HCT116 (cell line): ENCODE measurements at regions not wholly inside any gene's neighbourhood (a gene's known extent, or its start where the extent isn't known, plus 50 kb on each side); places are given as distances from the start of the nearest gene placed in this dataset.

Experiments
- ATAC-seq: fragments of 200-7000 bp; cut with Tn5 transposase; 2 replicates; pipeline ENCODE4 v1.9.1; 2020; ENCODE audit warnings: mild to moderate bottlenecking, moderate library complexity
- BruUV-seq: library from RNA; stranded (reverse); fragments of 400-500 nt; replicated peaks from 2 replicates; lab custom pipeline; 2021; lab: Mats Ljungman, UMichigan
- CTCF ChIA-PET: fragments of 300-600 bp; sonication (Branson Sonifier 250); formaldehyde crosslinking; loops from one replicate; lab custom pipeline; 2021; ENCODE audit warnings: antibody characterized with exemption; lab: Charles Lee
- POLR2A ChIA-PET: fragments of 300-600, 350-600 bp; sonication (Branson Sonifier 250); formaldehyde crosslinking; loops from one replicate; lab custom pipeline; 2021; ENCODE audit warnings: antibody characterized with exemption; lab: Charles Lee
- RAD21 ChIA-PET, 2 experiments: fragments of 300-600 bp; sonication (Branson Sonifier 250); formaldehyde crosslinking; loops; one replicate each; lab custom pipeline; 2023; ENCODE audit warnings: low total read pairs in 2 of 2; ENCODE audit not compliant: uncharacterized antibody in 2 of 2, unreplicated experiment in 2 of 2, low non-redundant PET in 1 of 2; lab: Charles Lee
- DNase-seq: peaks from one replicate; pipeline ENCODE4 v3.0.0-alpha.2; 2010; ENCODE audit warnings: low read depth, low spot score
- H2AFZ ChIP-seq: fragments of 200-600 bp; shearing (Covaris generic), sonication (generic); 2 replicates; pipeline ENCODE4 v1.6.1; 2017; ENCODE audit warnings: low read depth, mixed run types, mixed read lengths, antibody characterized with exemption, low read length; ENCODE audit not compliant: poor library complexity, severe bottlenecking
- H3K27ac ChIP-seq: 2 replicates; pipeline ENCODE4 v1.5.1; 2012; ENCODE audit warnings: low read depth, low read length
- H3K27me3 ChIP-seq: fragments of 200-600 bp; sonication (generic); 2 replicates; pipeline ENCODE4 v1.6.1; 2016; ENCODE audit warnings: mixed run types, low read length, mixed read lengths; ENCODE audit not compliant: insufficient read depth
- H3K36me3 ChIP-seq, 2 experiments: fragments of 200-500 bp in 1 of 2; fragments of 200-600 bp in 1 of 2; sonication (Bioruptor generic) in 1 of 2; sonication (generic) in 1 of 2; 2 replicates each; pipeline versions ENCODE4 v1.5.1 to v1.6.1; 2014 to 2016; ENCODE audit warnings: low read length in 2 of 2, inconsistent platforms in 1 of 2, mixed read lengths in 1 of 2, mixed run types in 1 of 2; ENCODE audit not compliant: insufficient read depth in 2 of 2, control insufficient read depth in 1 of 2
- H3K4me1 ChIP-seq, 2 experiments: fragments of 200-600 bp in 1 of 2; sonication (generic) in 1 of 2; 2 replicates each; pipeline versions ENCODE4 v1.5.1 to v1.6.1; 2012 to 2017; ENCODE audit warnings: low read length in 2 of 2, inconsistent platforms in 1 of 2, mild to moderate bottlenecking in 1 of 2, mixed read lengths in 1 of 2, mixed run types in 1 of 2, moderate library complexity in 1 of 2; ENCODE audit not compliant: insufficient read depth in 2 of 2, control insufficient read depth in 1 of 2
- H3K4me2 ChIP-seq: fragments of 200-600 bp; sonication (generic); 2 replicates; pipeline ENCODE4 v1.6.1; 2017; ENCODE audit warnings: mixed run types, low read length, mixed read lengths
- H3K4me3 ChIP-seq, 2 experiments: fragments of 200-600 bp in 1 of 2; sonication (generic) in 1 of 2; replicated peaks in 1 of 2; 2 replicates each; pipeline ENCODE4 v1.5.1; 2011 to 2016; ENCODE audit warnings: low read length in 2 of 2, control low read depth in 1 of 2, low read depth in 1 of 2, mild to moderate bottlenecking in 1 of 2, mixed read lengths in 1 of 2, mixed run types in 1 of 2
- H3K79me2 ChIP-seq: fragments of 200-600 bp; sonication (generic); 2 replicates; pipeline ENCODE4 v1.6.1; 2017; ENCODE audit warnings: mild to moderate bottlenecking, mixed run types, low read length, moderate library complexity, mixed read lengths; ENCODE audit not compliant: insufficient read depth
- H3K9ac ChIP-seq: fragments of 200-600 bp; sonication (generic); 2 replicates; pipeline ENCODE4 v1.6.1; 2016; ENCODE audit warnings: low read length, mixed read lengths
- H3K9me2 ChIP-seq: fragments of 200-600 bp; sonication (generic), shearing (Covaris generic); 2 replicates; pipeline ENCODE4 v1.6.1; 2017; ENCODE audit warnings: mixed run types, mild to moderate bottlenecking, moderate library complexity; ENCODE audit not compliant: insufficient read depth
- H3K9me3 ChIP-seq, 2 experiments: fragments of 200-500 bp in 1 of 2; fragments of 200-600 bp in 1 of 2; sonication (Bioruptor generic) in 1 of 2; sonication (generic) in 1 of 2; 2 replicates each; pipeline ENCODE4 v1.6.1; 2014 to 2017; ENCODE audit warnings: low read length in 2 of 2, mixed read lengths in 2 of 2, inconsistent platforms in 1 of 2, low read depth in 1 of 2, mild to moderate bottlenecking in 1 of 2, mixed run types in 1 of 2, moderate library complexity in 1 of 2; ENCODE audit not compliant: control insufficient read depth in 1 of 2, insufficient read depth in 1 of 2
- H4K20me1 ChIP-seq: fragments of 200-600 bp; sonication (generic), shearing (Covaris generic); 2 replicates; pipeline ENCODE4 v1.6.1; 2017; ENCODE audit warnings: mixed run types, mild to moderate bottlenecking, moderate library complexity; ENCODE audit not compliant: insufficient read depth
- CBX3 ChIP-seq: IDR thresholded peaks from 2 replicates; pipeline ENCODE4 v1.6.1; 2012; ENCODE audit warnings: low read depth
- CEBPB ChIP-seq: IDR thresholded peaks from 2 replicates; pipeline ENCODE4 v1.6.1; 2012; ENCODE audit warnings: low read depth
- EGR1 ChIP-seq: IDR thresholded peaks from 2 replicates; pipeline ENCODE4 v1.6.1; 2012; ENCODE audit warnings: low read depth
- ELF1 ChIP-seq: IDR thresholded peaks from 2 replicates; pipeline ENCODE4 v1.6.1; 2012; ENCODE audit warnings: low read depth, borderline replicate concordance
- EZH2 ChIP-seq: fragments of 200-600 bp; sonication (generic); IDR thresholded peaks from 2 replicates; pipeline ENCODE4 v1.6.1; 2017; ENCODE audit warnings: antibody characterized with exemption, mixed run types
- EZH2phosphoT487 ChIP-seq: fragments of 200-600 bp; IDR thresholded peaks from 2 replicates; pipeline ENCODE4 v1.6.1; 2018; ENCODE audit warnings: antibody characterized with exemption, borderline replicate concordance
- FOSL1 ChIP-seq: IDR thresholded peaks from 2 replicates; pipeline ENCODE4 v1.6.1; 2012; ENCODE audit warnings: low read depth
- POLR2A ChIP-seq: IDR thresholded peaks from 2 replicates; pipeline ENCODE4 v1.7.0; 2011; ENCODE audit warnings: borderline replicate concordance; ENCODE audit not compliant: insufficient read depth, insufficient read length; ENCODE audit errors: extremely low read depth
- POLR2AphosphoS5 ChIP-seq: IDR thresholded peaks from 2 replicates; pipeline ENCODE4 v1.6.1; 2011; ENCODE audit warnings: mild to moderate bottlenecking, low read depth, low read length, moderate library complexity
- RAD21 ChIP-seq: IDR thresholded peaks from 2 replicates; pipeline ENCODE4 v1.6.1; 2012; ENCODE audit warnings: low read depth, mild to moderate bottlenecking
- SIN3A ChIP-seq: IDR thresholded peaks from 2 replicates; pipeline ENCODE4 v1.6.1; 2012; ENCODE audit warnings: low read depth
- SP1 ChIP-seq: IDR thresholded peaks from 2 replicates; pipeline ENCODE4 v1.6.1; 2012; ENCODE audit warnings: low read depth
- SRF ChIP-seq: IDR thresholded peaks from 2 replicates; pipeline ENCODE4 v1.6.1; 2012; ENCODE audit warnings: low read depth
- TCF7L2 ChIP-seq: IDR thresholded peaks from 2 replicates; pipeline ENCODE4 v1.7.0; 2011; ENCODE audit warnings: borderline replicate concordance, inconsistent platforms; ENCODE audit not compliant: insufficient read depth, insufficient read length; ENCODE audit errors: extremely low read depth
- YY1 ChIP-seq: IDR thresholded peaks from 2 replicates; pipeline ENCODE4 v1.6.1; 2011; ENCODE audit warnings: low read length, low read depth, moderate library complexity, mild to moderate bottlenecking; ENCODE audit not compliant: insufficient replicate concordance; ENCODE audit errors: extremely low read depth
- ZNF274 ChIP-seq: fragments of 200-500 bp; sonication (Bioruptor generic); IDR thresholded peaks from 2 replicates; pipeline ENCODE4 v1.6.1; 2014; ENCODE audit warnings: mild to moderate bottlenecking, low read depth, low read length, inconsistent platforms
- intact Hi-C: fragments of 100-400 bp; cut with micrococcal nuclease; formaldehyde crosslinking; loops from 2 replicates; pipeline ENCODE4 v1.10.0; 2022
- TF ChIP-seq, protein P1 (sequence below): IDR thresholded peaks from 2 replicates; pipeline ENCODE4 v1.6.1; 2012
- TF ChIP-seq, protein P2 (sequence below): IDR thresholded peaks from 2 replicates; pipeline ENCODE4 v1.6.1; 2012; ENCODE audit warnings: low read depth
- TF ChIP-seq, protein P3 (sequence below): IDR thresholded peaks from 2 replicates; pipeline ENCODE4 v1.6.1; 2012
- TF ChIP-seq, protein P4 (sequence below), 3 experiments: fragments of 200-600 bp in 1 of 3; sonication (generic) in 1 of 3; IDR thresholded peaks in 2 of 3; conservative IDR thresholded peaks in 1 of 3; 2 replicates each; pipeline ENCODE4 v1.5.1; 2012 to 2017; ENCODE audit warnings: low read depth in 2 of 3, low read length in 2 of 3, antibody characterized with exemption in 1 of 3, borderline replicate concordance in 1 of 3, control low read depth in 1 of 3, mild to moderate bottlenecking in 1 of 3, mixed read lengths in 1 of 3, mixed run types in 1 of 3, moderate library complexity in 1 of 3; ENCODE audit not compliant: insufficient read depth in 1 of 3

DNA sequence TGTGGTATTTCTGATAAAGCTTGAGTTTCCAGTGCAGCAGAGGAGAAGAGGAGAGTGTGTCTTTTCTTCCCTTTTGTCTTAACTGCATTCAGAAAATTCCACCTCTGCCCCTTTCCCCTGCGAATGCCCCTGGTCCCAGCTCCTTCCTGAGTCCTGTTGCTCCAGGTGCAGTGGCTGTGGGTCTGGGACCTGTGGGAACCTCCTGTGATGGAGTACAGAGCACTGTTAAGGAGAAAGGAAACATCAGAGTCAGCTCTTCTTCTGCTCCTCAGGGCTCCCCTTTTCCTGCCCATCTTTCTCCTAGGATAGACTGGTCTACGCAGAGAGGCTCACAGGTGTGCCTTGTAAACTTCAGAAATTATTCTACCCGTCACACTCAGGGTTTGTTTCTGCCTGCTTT, 165.8 kb upstream of the ROPN1 start:
- peaks cover 77% of the 10 kb centered on the region for H3K27me3 ChIP-seq
- no peaks in the 10 kb centered on the region for H3K9me3 ChIP-seq
- no peaks in the 10 kb centered on the region for H3K4me1 ChIP-seq
- DNase-seq = no peak
- H3K9me2 ChIP-seq = no peaks in the 10 kb centered on the region
- H3K36me3 ChIP-seq = no peaks in the 10 kb centered on the region
- BruUV-seq = no TSS peak
- ChIA-PET RAD21 (no interaction called here), POLR2A (no interaction called here), CTCF (no interaction called here)
- H3K27ac ChIP-seq = no peak overlapping the region
- H2AFZ ChIP-seq = no peak overlapping the region
- H4K20me1 ChIP-seq = no peaks in the 10 kb centered on the region
- TF ChIP-seq FOSL1 (no peak), EZH2 (no peak), YY1 (no peak), SRF (no peak), CBX3 (no peak), CEBPB (no peak), POLR2AphosphoS5 (no peak), ELF1 (no peak), RAD21 (no peak), SP1 (no peak), TCF7L2 (no peak), ZNF274 (no peak), SIN3A (no peak), POLR2A (no peak), EZH2phosphoT487 (no peak), EGR1 (no peak)
- TF ChIP-seq, protein P1, sequence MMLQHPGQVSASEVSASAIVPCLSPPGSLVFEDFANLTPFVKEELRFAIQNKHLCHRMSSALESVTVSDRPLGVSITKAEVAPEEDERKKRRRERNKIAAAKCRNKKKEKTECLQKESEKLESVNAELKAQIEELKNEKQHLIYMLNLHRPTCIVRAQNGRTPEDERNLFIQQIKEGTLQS = no peak
- TF ChIP-seq, protein P2, sequence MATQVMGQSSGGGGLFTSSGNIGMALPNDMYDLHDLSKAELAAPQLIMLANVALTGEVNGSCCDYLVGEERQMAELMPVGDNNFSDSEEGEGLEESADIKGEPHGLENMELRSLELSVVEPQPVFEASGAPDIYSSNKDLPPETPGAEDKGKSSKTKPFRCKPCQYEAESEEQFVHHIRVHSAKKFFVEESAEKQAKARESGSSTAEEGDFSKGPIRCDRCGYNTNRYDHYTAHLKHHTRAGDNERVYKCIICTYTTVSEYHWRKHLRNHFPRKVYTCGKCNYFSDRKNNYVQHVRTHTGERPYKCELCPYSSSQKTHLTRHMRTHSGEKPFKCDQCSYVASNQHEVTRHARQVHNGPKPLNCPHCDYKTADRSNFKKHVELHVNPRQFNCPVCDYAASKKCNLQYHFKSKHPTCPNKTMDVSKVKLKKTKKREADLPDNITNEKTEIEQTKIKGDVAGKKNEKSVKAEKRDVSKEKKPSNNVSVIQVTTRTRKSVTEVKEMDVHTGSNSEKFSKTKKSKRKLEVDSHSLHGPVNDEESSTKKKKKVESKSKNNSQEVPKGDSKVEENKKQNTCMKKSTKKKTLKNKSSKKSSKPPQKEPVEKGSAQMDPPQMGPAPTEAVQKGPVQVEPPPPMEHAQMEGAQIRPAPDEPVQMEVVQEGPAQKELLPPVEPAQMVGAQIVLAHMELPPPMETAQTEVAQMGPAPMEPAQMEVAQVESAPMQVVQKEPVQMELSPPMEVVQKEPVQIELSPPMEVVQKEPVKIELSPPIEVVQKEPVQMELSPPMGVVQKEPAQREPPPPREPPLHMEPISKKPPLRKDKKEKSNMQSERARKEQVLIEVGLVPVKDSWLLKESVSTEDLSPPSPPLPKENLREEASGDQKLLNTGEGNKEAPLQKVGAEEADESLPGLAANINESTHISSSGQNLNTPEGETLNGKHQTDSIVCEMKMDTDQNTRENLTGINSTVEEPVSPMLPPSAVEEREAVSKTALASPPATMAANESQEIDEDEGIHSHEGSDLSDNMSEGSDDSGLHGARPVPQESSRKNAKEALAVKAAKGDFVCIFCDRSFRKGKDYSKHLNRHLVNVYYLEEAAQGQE = no peak
- TF ChIP-seq, protein P3, sequence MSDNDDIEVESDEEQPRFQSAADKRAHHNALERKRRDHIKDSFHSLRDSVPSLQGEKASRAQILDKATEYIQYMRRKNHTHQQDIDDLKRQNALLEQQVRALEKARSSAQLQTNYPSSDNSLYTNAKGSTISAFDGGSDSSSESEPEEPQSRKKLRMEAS = no peak
- TF ChIP-seq, protein P4, sequence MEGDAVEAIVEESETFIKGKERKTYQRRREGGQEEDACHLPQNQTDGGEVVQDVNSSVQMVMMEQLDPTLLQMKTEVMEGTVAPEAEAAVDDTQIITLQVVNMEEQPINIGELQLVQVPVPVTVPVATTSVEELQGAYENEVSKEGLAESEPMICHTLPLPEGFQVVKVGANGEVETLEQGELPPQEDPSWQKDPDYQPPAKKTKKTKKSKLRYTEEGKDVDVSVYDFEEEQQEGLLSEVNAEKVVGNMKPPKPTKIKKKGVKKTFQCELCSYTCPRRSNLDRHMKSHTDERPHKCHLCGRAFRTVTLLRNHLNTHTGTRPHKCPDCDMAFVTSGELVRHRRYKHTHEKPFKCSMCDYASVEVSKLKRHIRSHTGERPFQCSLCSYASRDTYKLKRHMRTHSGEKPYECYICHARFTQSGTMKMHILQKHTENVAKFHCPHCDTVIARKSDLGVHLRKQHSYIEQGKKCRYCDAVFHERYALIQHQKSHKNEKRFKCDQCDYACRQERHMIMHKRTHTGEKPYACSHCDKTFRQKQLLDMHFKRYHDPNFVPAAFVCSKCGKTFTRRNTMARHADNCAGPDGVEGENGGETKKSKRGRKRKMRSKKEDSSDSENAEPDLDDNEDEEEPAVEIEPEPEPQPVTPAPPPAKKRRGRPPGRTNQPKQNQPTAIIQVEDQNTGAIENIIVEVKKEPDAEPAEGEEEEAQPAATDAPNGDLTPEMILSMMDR (IDR thresholded peaks at IDR 0.05 in 2 of 3, conservative IDR thresholded peaks at IDR 0.05 in 1 of 3; ENCODE audit: borderline replicate concordance in 1 of 3, insufficient read depth in 1 of 3, low read depth in 2 of 3, low read length in 2 of 3) = no peak
- no peaks in the 10 kb centered on the region for H3K79me2 ChIP-seq
- ATAC-seq = no peak
- no peak overlapping the region for H3K4me2 ChIP-seq
- intact Hi-C loops = no loop called here
- no peak overlapping the region for H3K9ac ChIP-seq
- H3K4me3 ChIP-seq = no peak overlapping the region
